AG04450 (cell line): ENCODE measurements at regions not wholly inside any gene's neighbourhood (a gene's known extent, or its start where the extent isn't known, plus 50 kb on each side); places are given as distances from the start of the nearest gene placed in this dataset.

Experiments used
- CTCF ChIA-PET: fragments of 300-600, 350-600 bp; formaldehyde crosslinking; extraction: SDS; loops from one replicate; lab custom pipeline; 2022; ENCODE audit warnings: antibody characterized with exemption, inconsistent platforms; lab: Charles Lee
- POLR2A ChIA-PET: fragments of 350-600 bp; formaldehyde crosslinking; extraction: SDS; loops from one replicate; lab custom pipeline; 2021; ENCODE audit warnings: antibody characterized with exemption, inconsistent platforms; lab: Yijun Ruan, JAX
- DNase-seq: peaks from one replicate; pipeline ENCODE4 v3.0.0-alpha.2; 2011; ENCODE audit warnings: low read depth, low spot score
- H3K27ac ChIP-seq: one replicate; pipeline ENCODE4 v1.5.1; 2012; ENCODE audit warnings: low read depth, low read length, control low read depth
- H3K27me3 ChIP-seq: one replicate; pipeline ENCODE4 v1.6.0; 2012; ENCODE audit warnings: low read length; ENCODE audit not compliant: control insufficient read depth, insufficient read depth
- H3K4me3 ChIP-seq: 2 replicates; pipeline ENCODE4 v1.5.1; 2011; ENCODE audit warnings: mild to moderate bottlenecking, low read depth, low read length, control low read depth
- H3K9me3 ChIP-seq: 2 replicates; pipeline ENCODE4 v1.5.1; 2012; ENCODE audit warnings: low read length; ENCODE audit not compliant: control insufficient read depth, insufficient read depth
- TF ChIP-seq, protein P1 (sequence below): IDR thresholded peaks from 2 replicates; pipeline ENCODE4 v1.5.1; 2011; ENCODE audit warnings: low read depth, low read length, control low read depth, inconsistent platforms

DNA sequence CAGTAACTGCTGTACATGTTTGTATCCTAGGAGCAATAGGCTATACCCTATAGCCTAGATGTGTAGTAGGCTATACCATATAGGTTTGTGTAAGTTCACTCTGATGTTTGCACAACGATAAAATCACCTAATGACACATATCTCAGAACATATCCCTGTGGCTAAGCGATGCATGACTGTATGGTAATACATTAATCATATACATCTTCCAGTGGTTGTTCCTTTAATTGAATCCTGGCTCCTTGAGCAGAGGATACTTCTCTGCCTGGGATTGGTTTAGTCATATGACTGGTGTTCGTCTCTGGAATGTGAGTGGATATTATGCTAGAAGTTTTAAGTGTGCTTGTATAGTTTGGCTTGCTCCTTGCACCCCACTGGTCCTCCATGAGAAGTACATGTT, 425.8 kb downstream of the MAN2A1 start:
- H3K27ac ChIP-seq, result no peak overlapping the region
- TF ChIP-seq, protein P1, sequence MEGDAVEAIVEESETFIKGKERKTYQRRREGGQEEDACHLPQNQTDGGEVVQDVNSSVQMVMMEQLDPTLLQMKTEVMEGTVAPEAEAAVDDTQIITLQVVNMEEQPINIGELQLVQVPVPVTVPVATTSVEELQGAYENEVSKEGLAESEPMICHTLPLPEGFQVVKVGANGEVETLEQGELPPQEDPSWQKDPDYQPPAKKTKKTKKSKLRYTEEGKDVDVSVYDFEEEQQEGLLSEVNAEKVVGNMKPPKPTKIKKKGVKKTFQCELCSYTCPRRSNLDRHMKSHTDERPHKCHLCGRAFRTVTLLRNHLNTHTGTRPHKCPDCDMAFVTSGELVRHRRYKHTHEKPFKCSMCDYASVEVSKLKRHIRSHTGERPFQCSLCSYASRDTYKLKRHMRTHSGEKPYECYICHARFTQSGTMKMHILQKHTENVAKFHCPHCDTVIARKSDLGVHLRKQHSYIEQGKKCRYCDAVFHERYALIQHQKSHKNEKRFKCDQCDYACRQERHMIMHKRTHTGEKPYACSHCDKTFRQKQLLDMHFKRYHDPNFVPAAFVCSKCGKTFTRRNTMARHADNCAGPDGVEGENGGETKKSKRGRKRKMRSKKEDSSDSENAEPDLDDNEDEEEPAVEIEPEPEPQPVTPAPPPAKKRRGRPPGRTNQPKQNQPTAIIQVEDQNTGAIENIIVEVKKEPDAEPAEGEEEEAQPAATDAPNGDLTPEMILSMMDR, result no peak
- ChIA-PET POLR2A (no interaction called here), CTCF (interaction anchor here (0.7 kb wide), 1 partner anchor 425 kb away, joined by 3 read pairs; no protein-coding TSS in a partner anchor)
- no peaks in the 10 kb centered on the region for H3K27me3 ChIP-seq
- no peak for DNase-seq
- H3K9me3 ChIP-seq, result no peaks in the 10 kb centered on the region
- H3K4me3 ChIP-seq, result no peak overlapping the region

DNA sequence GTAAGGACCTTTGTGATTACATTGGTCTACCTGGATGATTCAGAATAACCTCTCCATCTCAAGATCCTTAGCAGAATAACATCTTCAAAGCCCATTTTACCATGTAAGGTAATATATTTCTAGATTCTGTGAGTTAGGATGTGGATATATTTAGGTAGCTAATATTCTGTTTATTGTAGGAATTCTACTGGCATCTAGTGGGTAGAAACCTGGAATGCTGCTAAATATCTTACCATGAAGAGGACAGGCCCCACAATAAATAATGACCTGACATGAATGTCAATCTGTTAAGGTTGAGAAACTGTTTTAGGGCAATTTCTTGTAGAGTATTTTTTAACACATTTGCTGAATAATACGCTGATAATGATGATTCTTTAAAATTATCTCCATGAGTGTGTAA, 426.8 kb downstream of the MAN2A1 start:
- TF ChIP-seq, protein P1, result no peak
- CTCF ChIA-PET, result interaction anchor here (0.7 kb wide), 1 partner anchor 426 kb away, joined by 3 read pairs; no protein-coding TSS in a partner anchor
- no peak overlapping the region for H3K27ac ChIP-seq
- no peak for DNase-seq
- POLR2A ChIA-PET, result no interaction called here
- no peaks in the 10 kb centered on the region for H3K9me3 ChIP-seq
- no peak overlapping the region for H3K4me3 ChIP-seq
- H3K27me3 ChIP-seq, result no peaks in the 10 kb centered on the region

DNA sequence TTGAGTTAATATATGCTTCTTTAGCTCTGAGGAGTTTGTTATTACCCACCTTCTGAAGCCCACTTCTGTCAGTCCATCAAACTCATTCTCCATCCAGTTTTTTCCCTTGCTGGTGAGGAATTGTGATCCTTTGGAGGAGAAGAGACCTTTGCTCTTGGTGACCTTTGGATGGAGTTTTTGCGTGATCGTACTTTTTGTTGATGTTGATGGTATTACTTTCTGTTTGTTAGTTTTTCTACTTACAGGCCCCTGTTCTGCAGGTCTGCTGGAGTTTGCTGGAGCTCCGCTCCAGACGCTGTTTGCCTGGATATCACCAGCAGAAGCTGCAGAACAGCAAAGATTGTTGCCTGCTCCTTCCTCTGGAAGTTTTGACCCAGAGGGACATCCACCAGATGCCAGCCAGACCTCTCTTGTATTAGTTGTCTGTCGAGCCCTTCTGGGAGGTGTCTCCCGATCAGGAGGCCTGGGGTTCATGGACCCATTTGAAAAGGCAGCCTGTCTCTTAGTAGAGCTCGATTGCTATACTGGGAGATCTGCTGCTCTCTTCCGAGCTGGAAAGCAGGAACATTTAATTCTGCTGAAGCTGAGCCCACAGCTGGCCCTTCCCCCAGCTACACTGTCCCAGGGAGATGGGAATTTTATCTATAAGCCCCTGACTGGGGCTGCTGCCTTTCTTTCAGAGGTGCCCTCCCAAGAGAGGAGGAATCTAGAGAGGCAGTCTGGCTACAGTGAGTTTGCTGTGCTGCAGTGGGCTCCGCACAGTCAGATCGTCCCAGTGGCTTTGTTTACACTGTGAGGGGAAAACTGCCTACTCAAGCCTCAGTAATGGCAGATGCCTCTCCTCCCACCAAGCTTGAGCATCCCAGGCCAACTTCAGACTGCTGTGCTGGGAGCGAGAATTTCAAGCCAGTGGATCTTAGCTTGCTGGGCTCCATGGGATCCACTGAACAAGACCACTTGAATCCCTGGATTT, 445.5 kb downstream of the MAN2A1 start:
- no peak overlapping the region for H3K27ac ChIP-seq
- ChIA-PET CTCF (no interaction called here), POLR2A (no interaction called here)
- no peak for DNase-seq
- H3K4me3 ChIP-seq, result no peak overlapping the region
- H3K27me3 ChIP-seq, result no peaks in the 10 kb centered on the region
- TF ChIP-seq, protein P1, result no peak
- peaks cover 25% of the 10 kb centered on the region for H3K9me3 ChIP-seq

DNA sequence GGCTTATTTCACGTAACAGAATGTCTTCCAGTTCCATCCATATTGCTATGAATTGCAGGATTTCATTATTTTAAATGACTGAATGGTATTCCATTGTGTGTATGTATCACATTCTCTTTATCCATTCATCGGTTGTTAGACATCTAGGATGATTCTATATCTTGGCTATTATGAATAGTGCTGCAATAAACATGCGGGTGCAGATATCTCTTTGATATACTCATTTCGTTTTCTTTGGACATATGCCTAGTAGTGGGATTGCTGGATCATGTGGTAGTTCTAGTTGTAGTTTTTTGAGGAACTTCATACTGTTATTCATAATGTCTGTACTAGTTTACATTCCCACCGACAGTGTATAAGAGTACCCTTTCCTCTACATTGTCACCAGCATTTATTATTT, 460.5 kb downstream of the MAN2A1 start:
- TF ChIP-seq, protein P1, result no peak
- CTCF ChIA-PET, result no interaction called here
- no peak for DNase-seq

DNA sequence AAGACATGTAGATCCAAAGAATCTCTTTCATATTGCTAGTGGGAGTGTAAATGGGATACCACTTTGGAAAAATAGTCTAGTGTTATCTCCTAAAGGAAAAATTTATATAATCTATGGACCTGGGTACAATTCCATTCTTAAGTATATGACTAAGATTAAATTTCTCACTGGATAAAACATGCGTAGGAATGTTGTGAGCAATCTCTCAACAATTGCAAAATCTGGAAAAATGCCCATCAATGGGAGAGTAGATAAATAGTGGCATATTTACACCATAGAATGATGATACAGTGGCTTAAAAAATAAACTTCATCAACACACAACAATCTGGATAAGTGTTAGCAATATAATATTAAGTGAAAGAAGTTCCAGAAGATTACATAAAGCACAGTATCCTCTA, 469.5 kb downstream of the MAN2A1 start:
- CTCF ChIA-PET, result no interaction called here
- TF ChIP-seq, protein P1, result no peak
- POLR2A ChIA-PET, result no interaction called here
- no peak for DNase-seq
- H3K4me3 ChIP-seq, result no peak overlapping the region
- no peak overlapping the region for H3K27ac ChIP-seq
- no peaks in the 10 kb centered on the region for H3K9me3 ChIP-seq
- no peaks in the 10 kb centered on the region for H3K27me3 ChIP-seq

More for the DNA sequence above, 460.5 kb downstream of the MAN2A1 start:
- H3K9me3 ChIP-seq, result peaks cover 4% of the 10 kb centered on the region; the same call in 1 of the 2 replicates
- POLR2A ChIA-PET, result no interaction called here
- H3K4me3 ChIP-seq, result no peak overlapping the region
- no peak overlapping the region for H3K27ac ChIP-seq
- no peaks in the 10 kb centered on the region for H3K27me3 ChIP-seq
